HG03442 (cell line): ENCODE measurements at regions not wholly inside any gene's neighbourhood (a gene's known extent, or its start where the extent isn't known, plus 50 kb on each side); places are given as distances from the start of the nearest gene placed in this dataset.
"Not testable (repeated sequence)": the region's sequence is repeated elsewhere in the genome, so short reads cannot be mapped to it uniquely, and the experiment has no call there.

ENCODE experiments used
- ATAC-seq: cut with Tn5 transposase; IDR thresholded peaks from one replicate; pipeline ENCODE4 v1.9.1; 2021; ENCODE audit warnings: mild to moderate bottlenecking, moderate library complexity; ENCODE audit not compliant: unreplicated experiment

DNA sequence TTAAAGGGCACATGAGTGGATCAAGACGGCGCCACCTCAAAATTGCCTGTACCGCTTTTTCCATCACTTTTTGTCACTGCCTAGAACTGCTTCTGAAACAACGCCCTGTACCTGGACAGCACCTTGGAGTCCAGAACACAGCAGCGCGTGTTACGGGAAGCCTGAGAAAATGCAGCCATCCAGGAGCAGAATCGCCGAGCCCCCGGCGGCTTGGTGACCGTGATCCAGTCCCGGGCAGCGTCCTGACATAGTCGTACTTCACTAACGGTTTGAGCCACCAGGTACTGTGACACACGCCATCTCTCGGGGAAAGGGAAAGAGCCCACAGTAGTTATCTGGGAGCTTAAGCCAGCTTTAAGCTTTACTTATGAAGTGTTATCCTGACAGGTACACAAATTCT is 168.9 kb upstream of the SALL3 start:
- no peak for ATAC-seq

DNA sequence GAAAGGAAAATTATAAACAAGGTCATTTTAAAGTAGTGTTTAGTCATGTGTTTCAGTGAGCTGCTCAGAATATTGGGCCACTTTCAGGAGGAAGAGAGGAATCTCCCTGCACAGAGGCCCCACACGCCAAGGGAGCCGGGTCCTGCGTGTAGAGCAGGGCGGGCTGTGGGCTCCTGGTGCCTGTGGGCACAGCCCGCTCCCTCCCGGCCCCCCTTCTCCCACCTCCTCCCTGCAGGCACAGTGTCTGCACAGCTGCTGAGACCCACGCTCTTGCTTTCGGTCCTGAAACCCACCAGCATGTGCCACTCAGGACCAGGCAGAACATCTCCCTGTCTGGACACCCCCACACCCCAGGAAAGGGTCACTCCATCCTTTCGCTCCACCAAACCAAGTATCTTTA is 167.6 kb upstream of the SALL3 start:
- ATAC-seq, result no peak

DNA sequence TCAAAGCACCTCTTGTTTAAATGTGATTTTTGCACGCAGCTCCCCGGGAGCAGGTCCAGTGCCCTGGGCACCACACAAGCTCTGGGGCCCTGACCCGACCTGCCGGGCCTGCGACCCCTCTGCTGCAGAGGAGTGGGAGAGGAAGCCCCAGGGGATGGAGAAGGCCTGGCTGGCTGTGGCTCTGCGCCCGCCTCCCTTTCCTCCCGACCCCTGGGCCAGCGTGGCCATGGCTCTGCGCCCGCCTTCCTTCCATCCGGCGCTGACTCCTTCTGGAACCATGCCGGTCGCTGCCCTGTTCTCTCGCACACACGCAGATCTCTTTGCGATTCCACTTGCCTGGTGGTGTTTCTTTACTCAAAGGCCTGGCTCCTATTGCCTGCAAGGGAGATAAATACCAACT is 166.5 kb upstream of the SALL3 start:
- ATAC-seq, result no peak

DNA sequence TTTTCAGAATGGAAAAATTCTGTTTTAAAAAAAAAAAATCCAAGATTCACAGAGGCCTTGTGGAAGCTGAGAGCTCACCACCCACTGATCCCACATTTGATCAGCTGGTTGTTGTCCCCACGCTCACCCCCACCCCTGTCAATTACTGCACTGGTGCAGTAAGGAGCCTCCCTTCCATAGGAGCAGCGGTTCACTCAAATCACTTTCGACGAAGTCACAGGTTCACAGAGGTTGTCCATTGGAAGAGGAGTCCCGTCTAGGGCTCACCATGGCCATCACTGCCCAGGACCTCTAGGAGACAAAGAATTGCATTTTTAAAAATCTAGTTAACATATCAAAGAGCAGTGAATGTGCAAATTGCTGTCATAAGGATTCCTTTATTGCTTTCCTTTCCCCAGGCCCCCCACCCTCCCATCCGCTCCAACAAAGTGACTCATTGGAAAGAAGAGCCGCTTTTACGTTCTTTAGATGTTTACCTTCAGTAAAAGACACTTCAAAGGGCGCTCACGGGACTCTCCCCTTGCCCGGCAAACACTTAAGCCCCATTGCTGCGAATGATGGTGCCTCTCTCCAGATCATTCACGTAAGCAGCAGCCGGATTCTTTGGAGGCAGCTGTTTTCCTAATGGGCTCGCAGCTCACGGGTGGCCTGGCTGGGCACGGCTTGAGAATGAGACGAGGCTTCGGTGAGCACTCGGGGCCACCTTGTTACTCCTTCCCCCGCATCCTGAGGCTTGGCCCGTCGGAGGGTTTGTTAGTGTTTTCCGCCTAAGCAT is 165.5 kb upstream of the SALL3 start:
- ATAC-seq, result no peak

DNA sequence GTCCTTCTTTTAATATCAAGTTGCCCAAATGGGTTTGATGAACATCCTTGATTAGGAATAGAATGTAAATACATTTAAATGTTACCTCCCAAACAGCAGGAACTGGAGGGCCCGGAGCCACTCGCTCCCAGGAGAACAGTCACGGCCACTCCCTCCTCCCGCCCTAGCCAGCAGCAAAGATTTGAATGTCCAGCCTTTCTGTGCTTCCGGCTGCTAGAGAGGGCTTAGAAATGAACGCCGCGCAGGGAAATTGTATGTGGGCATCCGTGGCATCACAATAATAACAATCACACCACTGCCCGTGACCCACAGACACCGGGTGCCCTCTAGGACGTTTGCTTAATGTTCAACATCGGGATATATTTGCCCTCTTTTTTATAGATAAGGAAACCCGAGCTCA is 164.9 kb upstream of the SALL3 start:
- ATAC-seq, result no peak

DNA sequence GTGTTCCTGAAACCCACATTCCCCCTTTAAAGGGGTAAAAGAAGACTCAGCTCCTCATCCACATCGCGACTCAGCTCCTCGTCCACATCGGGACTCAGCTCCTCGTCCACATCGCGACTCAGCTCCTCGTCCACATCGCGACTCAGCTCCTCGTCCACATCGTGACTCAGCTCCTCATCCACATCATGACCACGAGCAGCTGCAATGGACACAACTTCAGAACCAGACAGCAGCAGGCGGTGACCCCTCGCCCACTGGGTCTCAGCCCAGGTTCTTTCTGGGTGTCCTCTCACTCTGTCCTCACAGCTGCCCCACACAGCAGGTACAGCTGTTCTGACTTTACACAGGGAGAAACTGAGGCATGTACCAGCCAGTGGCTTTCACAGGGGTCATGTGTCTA is 163.5 kb upstream of the SALL3 start:
- ATAC-seq, result no peak

DNA sequence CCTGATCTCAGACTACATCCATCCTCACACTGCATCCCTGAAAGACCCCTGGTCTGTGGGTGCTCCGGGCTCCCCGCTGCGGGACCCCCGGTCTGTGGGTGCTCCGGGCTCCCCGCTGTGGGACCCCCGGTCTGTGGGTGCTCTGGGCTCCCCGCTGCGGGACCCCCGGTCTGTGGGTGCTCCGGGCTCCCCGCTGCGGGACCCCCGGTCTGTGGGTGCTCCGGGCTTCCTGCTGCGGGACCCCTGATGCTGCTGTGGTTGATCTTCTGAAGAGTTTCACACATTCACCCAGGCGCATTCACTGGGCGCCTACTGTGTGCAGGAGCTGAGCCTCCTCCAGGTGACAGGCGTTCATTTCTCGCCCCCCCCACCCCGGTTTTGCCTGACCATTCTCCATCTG is 162.7 kb upstream of the SALL3 start:
- no peak for ATAC-seq

DNA sequence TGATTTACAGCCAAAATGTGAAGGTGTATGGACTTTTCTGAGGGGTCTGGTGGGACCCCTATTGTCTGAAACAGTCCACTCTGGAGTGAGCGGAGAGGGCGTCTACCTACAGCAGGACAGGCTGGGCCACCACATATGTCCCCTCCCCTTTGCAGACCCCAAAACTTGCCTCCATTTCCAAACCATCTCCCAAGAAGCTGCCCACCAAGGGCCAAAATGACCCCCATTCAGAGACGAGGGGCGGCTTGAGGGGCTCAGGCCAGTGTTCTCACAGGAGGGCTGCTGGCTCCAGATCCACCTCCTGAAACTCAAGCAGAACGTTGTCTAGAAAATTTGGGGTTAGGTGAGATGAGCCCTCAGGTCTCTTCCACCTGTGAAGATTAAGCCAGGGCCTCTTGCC is 161.1 kb upstream of the SALL3 start:
- ATAC-seq, result no peak

DNA sequence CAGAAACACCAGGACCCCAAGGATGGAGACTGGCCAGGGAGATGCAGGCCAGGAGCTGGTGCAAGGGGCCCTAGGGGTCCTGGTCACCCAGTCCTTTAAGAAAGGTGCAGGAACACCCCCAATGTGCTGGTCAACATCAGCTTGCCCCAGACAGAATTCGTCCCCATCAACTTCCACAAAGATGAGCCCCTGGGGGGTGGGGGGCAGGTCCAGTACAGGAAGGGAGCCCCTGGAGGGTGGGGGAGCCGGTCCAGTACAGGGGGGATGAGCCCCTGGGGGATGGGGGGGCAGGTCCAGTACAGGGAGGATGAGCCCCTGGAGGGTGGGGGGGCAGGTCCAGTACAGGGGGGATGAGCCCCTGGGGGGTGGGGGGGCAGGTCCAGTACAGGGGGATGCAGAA is 160.7 kb upstream of the SALL3 start:
- no peak for ATAC-seq

DNA sequence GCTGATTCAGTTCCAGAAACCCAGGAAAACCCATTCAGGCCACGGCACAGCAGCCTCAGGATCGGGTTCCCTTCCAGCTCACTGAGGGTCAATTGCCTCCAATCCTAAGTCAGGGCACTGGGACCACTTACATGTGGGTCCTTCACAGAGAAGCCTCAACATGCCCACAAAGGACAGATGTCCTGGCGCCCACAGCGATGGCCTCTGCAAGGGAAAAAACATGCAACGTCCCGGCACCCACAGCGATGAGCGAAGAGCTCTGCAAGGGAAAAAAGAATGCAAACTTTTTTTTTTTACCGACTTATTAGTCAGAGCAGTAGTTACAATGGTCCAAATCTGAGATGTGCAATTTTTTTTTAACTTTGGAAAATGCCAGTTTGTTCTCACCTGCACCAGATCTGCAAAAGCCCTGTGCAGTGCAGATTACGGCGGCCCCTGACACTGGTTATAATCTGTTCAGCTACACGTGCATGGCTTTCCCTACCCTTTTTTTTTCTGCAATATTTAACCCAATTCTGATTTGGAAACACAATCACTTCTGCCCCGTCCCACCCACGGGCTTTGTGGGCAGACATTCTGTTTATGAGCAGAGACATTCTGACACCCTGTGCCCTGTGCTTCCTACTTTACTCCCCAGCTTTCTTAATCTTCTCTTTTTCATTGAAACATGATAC is 159.3 kb upstream of the SALL3 start:
- ATAC-seq, result no peak

DNA sequence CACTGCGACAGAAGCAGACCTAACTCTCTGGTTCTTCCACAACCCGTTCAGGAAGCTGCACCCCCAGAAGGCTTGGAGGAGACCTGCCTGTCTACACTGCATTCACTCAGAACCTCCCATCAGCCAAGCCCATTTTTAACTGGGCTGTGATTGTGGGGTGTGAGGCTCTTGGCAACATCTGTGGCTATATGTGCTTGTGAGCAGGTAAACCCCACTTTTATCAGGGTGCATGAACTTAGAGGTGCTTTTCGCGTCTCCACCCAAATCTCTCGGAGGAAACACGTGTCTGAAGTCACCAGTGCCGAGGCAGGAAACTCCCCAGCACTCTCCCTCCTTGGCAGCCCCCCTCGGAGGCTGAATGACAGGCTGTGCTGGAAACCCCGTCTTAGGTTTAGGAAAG is 158.2 kb upstream of the SALL3 start:
- ATAC-seq, result no peak

DNA sequence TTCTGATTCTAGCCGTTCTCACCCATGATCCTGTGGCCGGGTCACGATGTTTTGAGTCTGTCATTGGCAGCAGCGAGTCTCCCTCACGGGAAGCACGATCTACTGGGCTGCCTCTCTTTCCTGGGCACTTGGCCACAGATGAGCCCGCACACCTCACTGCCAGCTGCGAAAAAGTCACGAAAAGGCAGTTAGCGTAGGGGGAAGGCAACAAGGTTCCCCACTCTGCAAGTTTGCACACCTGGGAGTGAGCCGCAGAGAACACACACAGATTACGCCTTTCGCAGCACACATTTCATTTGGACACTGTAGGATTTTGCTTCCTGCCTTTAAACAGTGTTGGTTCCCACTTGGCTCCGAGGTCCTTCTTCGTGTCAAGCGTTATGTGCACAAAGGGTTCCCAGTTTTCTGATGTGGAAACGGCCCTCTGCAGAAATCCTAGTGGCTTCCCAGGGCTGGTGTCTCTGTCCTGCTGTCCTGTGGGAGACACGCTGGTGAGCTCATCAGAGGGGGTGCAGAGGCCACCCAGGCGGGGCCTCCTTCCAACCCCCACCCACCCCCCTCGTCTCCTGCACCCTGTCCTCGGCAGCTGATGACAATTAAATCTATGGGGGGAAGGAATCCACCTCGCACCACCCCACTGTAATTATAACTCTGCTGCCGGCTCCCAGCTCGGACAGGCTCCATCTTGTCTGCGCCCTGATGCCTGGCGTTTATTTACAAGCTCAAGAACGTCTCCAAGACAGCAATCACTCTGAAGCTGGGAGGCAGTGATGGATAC is 157.3 kb upstream of the SALL3 start:
- no peak for ATAC-seq

DNA sequence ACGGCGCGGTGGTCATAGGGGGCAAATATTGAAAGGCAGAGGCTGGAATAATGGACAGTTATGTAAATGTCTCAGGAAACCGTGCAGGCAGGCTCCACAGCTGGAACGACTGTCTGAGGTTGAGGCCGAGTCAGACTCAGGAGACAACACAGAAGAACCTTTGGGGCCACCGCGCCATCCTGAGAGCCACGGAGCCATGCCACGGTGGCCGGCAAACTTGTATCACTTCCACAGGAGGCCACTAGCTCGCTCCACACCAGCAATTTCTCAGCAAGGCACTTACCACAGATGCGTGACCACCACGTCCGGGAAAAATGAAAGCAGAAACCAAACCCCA is 156.7 kb upstream of the SALL3 start:
- no peak for ATAC-seq

DNA sequence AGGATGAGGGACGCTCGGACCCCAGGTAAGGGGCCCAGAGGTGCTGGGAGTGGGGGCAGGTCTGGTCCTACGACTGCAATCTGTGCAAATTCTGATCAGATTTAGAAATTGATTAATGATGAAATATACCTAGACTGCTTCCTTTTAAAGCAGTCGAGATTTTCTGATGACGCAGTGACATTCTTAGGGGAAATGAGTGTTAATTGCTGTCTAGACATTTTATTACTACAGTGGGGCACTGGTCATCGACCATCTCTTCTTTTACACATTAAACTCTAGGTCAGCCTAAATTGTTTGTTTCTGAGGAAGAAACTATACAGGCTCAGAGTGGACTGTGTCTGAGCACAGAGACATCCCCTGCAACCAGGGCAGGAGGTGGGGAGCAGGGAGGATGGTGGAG is 154.4 kb upstream of the SALL3 start:
- no peak for ATAC-seq

DNA sequence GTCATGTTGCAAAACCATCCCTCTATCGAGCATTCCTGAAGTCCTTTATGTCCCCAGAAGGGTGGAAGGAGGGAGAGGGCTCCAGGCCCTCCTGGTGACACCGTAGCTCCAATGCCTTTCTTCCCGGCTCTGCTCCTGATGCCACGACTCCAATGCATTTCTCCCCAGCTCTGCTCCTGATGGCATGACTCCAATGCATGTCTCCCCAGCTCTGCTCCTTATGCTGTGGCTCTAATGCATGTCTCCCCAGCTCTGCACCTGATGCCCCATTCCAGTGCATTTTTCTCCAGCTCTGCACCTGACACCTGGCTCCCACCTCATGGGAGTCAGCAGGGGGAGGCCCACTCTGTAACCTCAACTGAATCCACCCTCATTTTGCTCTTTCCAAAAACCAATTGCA is 153.0 kb upstream of the SALL3 start:
- no peak for ATAC-seq

DNA sequence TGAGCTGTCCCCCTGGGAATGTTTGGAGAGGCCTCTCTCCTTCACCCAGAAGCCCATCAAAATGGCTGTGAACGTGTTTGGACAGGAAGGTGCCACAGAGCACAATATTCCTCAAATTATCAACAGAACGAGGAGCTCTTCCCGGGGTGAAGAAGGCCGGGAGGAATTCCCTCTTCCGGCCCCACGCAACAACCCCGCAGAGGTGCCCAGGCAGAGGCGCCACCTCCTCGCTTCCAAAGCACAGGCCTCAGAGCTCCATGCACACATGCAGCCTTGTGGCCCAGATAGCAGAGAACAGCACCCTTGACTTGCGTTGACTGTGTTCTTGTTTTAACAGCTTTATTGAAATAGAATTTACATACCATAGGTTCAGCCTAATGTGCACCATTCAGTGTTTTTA is 152.5 kb upstream of the SALL3 start:
- no peak for ATAC-seq

DNA sequence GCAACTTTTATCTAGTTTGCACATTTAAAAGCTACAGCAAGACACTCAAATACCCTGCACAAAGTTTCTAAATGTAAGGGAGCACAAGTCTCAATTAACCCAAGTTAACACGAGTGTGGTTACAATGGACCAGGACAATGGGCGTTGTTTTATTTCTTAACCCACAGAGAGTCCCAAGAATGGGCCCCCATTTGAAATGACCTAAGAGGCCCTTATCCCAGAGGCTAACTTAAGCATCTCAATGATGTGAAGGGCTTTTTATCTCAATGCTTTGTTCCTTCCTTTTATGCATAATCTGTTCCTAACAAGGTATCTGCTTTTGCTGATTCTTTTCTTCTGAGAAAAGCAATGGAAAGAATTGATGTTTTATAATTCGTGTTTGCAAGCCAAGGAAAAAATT is 151.5 kb upstream of the SALL3 start:
- ATAC-seq, result no peak

DNA sequence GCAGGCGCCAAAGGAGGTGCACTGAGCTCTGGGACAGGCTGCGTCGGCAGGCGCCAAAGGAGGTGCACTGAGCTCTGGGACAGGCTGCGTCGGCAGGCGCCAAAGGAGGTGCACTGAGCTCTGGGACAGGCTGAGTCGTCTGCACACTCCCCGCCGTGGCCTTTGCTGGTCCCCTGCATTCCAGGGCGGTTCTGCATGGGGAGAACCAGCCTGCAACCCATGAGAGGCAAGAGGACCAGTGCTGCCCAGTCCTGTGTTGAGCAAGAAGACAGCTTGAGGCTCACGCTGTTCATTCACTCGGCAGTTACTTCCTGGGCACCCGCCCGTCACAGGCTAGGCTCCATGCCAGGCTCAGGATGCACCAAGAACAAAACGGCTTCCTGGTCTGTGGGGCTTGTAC is 150.6 kb upstream of the SALL3 start:
- ATAC-seq, result not testable (repeated sequence)

DNA sequence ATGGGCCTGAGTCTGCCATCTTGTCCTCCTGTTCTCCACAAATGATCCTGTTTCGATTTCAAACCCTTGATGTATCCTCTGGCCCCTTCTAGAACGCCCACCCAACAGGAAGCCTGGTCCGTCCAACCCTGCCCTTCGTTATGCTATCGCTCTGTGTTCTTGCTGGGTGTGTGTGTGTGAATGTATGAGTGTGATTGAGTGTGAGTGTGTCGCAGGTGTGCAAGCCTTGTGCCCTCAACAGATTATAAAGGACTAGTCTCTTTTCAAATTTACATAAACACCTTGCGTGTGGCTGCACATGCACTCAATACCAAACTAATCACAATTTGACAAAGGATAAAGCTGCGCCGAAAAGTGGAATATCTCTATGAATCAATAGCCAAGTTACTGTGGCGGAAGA is 149.5 kb upstream of the SALL3 start:
- no peak for ATAC-seq

DNA sequence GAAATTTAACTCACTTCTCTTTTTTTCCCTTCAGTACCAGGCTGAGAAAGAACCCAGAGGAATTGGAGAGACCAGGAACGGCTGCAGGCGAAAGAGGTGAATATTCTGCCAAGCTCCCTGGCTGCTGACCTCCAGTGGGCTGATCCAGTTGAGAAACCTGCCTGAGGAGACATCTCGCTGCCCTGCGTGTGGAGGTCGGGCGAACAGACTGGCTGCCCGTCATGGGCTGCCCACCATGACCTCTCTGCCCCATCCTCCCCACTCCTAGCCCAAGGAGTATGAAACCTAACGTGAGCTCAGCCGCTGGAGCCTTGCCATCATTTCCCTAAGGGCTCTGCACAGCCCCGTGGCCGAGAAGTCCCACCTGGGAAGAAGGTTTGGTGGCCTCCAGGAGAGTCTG is 148.8 kb upstream of the SALL3 start:
- ATAC-seq, result no peak

DNA sequence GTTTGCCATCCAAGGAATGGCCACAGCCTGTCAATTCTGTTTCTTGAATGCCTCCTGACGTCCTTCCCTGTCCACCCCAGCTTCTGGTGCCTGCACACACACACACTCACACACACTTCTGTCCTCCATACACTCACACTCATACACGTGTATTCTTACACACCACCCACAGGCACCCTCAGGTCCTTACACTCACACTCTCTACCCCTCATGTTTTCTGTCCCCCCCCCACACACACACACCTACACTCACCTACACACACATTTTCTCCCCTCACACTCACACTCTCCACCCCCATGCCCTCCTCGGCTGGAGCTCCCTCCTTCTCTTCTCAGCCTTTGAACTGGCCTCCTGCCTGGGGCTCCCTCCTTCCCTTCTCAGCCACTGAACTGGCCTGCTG is 148.0 kb upstream of the SALL3 start:
- no peak for ATAC-seq

DNA sequence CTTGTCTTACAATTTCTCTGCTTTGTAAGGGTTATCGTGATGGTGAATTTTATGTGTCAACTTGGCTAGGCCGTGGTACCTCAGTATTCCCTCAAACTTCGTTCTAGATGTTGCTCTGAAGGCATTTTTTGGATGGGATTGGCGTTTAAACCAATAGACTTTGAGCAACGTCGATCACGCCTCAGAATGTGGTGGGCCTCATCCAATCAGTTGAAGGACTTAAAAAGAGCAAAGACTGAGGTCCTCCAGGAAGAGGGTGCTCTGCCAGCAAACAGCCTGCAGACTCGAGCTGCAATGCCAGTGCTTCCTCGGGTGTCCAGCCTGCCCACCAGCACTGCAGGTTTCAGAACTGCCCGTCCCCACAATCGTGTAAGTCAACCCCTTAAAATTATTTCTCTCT is 145.8 kb upstream of the SALL3 start:
- no peak for ATAC-seq
